A172 (cell line): ENCODE measurements at regions not wholly inside any gene's neighbourhood (a gene's known extent, or its start where the extent isn't known, plus 50 kb on each side); places are given as distances from the start of the nearest gene placed in this dataset.

Experiments used
- DNase-seq: peaks from one replicate; pipeline ENCODE4 v3.0.0-alpha.2; 2015; ENCODE audit warnings: low spot score

GRCh38 chr10:132485391-132485790 lies 52.2 kb upstream of the INPP5A start:
- DNase-seq = no peak

- no peak for DNase-seq
Measured at GRCh38 chr10:132486539-132487121, 51.0 kb upstream of the INPP5A start.

- DNase-seq = no peak
Measured at GRCh38 chr10:132487241-132488135, 50.1 kb upstream of the INPP5A start.
